K562 (cell line): ENCODE measurements at regions not wholly inside any gene's neighbourhood (a gene's known extent, or its start where the extent isn't known, plus 50 kb on each side); places are given as distances from the start of the nearest gene placed in this dataset.
A peak's percentile ranks its signal among the peaks of the same experiment; 100 is the strongest.

Experiments
- ATAC-seq: fragments of 200-7000 bp; cut with Tn5 transposase; 3 replicates; pipeline ENCODE4 v1.9.1; 2020; ENCODE audit warnings: moderate library complexity
- BruUV-seq: library from RNA; stranded (reverse); fragments of 400-500 nt; replicated peaks from 2 replicates; lab custom pipeline; 2021; lab: Mats Ljungman, UMichigan
- CTCF ChIA-PET: fragments of 300-600 bp; formaldehyde crosslinking; extraction: SDS; loops from one replicate; lab custom pipeline; 2021; ENCODE audit warnings: low intra/inter-chr PET ratio; lab: Yijun Ruan, JAX
- POLR2A ChIA-PET: fragments of 300-600, 350-650 bp; sonication (Branson Sonifier 250); formaldehyde crosslinking; extraction: SDS; loops from one replicate; lab custom pipeline; 2021; ENCODE audit warnings: antibody characterized with exemption, inconsistent platforms; lab: Yijun Ruan, JAX
- DNase-seq, 4 experiments: peaks; one replicate each; pipeline versions ENCODE4 v3.0.0 to v3.0.0-alpha.2; 2011 to 2018; ENCODE audit warnings: low spot score in 3 of 4, mixed read lengths in 3 of 4; ENCODE audit errors: extremely low read depth in 1 of 4
- FAIRE-seq: peaks from 2 replicates; lab custom pipeline; 2011; peaks lifted over from hg19 to GRCh38; lab: Jason Lieb, UNC
- H2AFZ ChIP-seq: 2 replicates; pipeline ENCODE4 v1.6.0; 2011; ENCODE audit warnings: low read depth, low read length, control low read depth, inconsistent platforms
- H3K27ac ChIP-seq: fragments of 200-600 bp; 3 replicates; pipeline ENCODE4 v1.8.0; 2011; ENCODE audit warnings: low read depth, mild to moderate bottlenecking, control low read depth, inconsistent platforms, low read length, moderate library complexity, mixed read lengths; ENCODE audit errors: extremely low read depth
- H3K27me3 ChIP-seq, 2 experiments: fragments of 300-600 bp in 1 of 2; 2 replicates in 1 of 2; 3 replicates in 1 of 2; pipeline versions ENCODE4 v1.6.0 to v1.8.0; 2011; ENCODE audit warnings: inconsistent platforms in 2 of 2, low read length in 2 of 2, mild to moderate bottlenecking in 1 of 2, mixed read lengths in 1 of 2, moderate library complexity in 1 of 2; ENCODE audit not compliant: control insufficient read depth in 2 of 2, insufficient read depth in 2 of 2
- H3K36me3 ChIP-seq: fragments of 300-600 bp; 3 replicates; pipeline ENCODE4 v1.8.0; 2011; ENCODE audit warnings: mild to moderate bottlenecking, low read length, inconsistent platforms; ENCODE audit not compliant: control insufficient read depth, insufficient read depth
- H3K4me1 ChIP-seq, 2 experiments: fragments of 200-600 bp in 1 of 2; replicated peaks in 1 of 2; 2 replicates in 1 of 2; 3 replicates in 1 of 2; pipeline versions ENCODE4 v1.5.1 to v1.8.0; 2011; ENCODE audit warnings: inconsistent platforms in 2 of 2, low read length in 2 of 2, mild to moderate bottlenecking in 1 of 2, mixed read lengths in 1 of 2, moderate library complexity in 1 of 2; ENCODE audit not compliant: control insufficient read depth in 2 of 2, insufficient read depth in 2 of 2
- H3K4me2 ChIP-seq: 2 replicates; pipeline ENCODE4 v1.6.1; 2011; ENCODE audit warnings: low read length, control low read depth, inconsistent platforms, mixed read lengths; ENCODE audit not compliant: insufficient read depth
- H3K4me3 ChIP-seq: fragments of 200-600 bp; sonication (generic), shearing (Covaris generic); 2 replicates; pipeline ENCODE4 v1.5.1; 2016; ENCODE audit warnings: control low read depth, inconsistent platforms
- H3K79me2 ChIP-seq: fragments of 200-600 bp; 3 replicates; pipeline ENCODE4 v1.8.0; 2011; ENCODE audit warnings: low read length, inconsistent platforms; ENCODE audit not compliant: control insufficient read depth, insufficient read depth
- H3K9ac ChIP-seq, 2 experiments: 2 replicates each; pipeline versions ENCODE4 v1.6.0 to v1.6.1; 2011; ENCODE audit warnings: low read depth in 2 of 2, low read length in 2 of 2, control low read depth in 1 of 2, inconsistent platforms in 1 of 2, mild to moderate bottlenecking in 1 of 2, mixed read lengths in 1 of 2; ENCODE audit not compliant: insufficient read depth in 1 of 2
- H3K9me1 ChIP-seq: one replicate; pipeline ENCODE4 v1.6.0; 2011; ENCODE audit warnings: inconsistent platforms, mild to moderate bottlenecking, low read length, moderate library complexity; ENCODE audit not compliant: control insufficient read depth, insufficient read depth
- H3K9me3 ChIP-seq: replicated peaks from 2 replicates; pipeline ENCODE4 v1.5.1; 2011; ENCODE audit warnings: low read depth, low read length, inconsistent platforms; ENCODE audit not compliant: control insufficient read depth, insufficient read depth
- H4K20me1 ChIP-seq: replicated peaks from 2 replicates; pipeline ENCODE4 v1.6.1; 2011; ENCODE audit warnings: low read length, inconsistent platforms, mixed read lengths; ENCODE audit not compliant: control insufficient read depth, insufficient read depth
- ZNF121 ChIP-seq: sonication (generic); formaldehyde crosslinking; conservative IDR thresholded peaks from 2 replicates; pipeline ENCODE4 v1.8.0; 2022; ENCODE audit warnings: missing genetic modification reagents
- WGBS: fragments of 100-300 bp; shearing (Covaris generic); methylation state at CpG from one replicate; pipeline ENCODE4 v1.1.6; 2016; ENCODE audit warnings: low coverage, mixed read lengths; ENCODE audit not compliant: insufficient coverage; ENCODE audit errors: missing lambda C conversion rate; 5-methylcytosine and 5-hydroxymethylcytosine counted together
- in situ Hi-C: fragments of 300-500 bp; cut with MboI; formaldehyde crosslinking; loops from 4 replicates; pipeline ENCODE4 v1.15.0; 2018; ENCODE audit warnings: inconsistent platforms, mixed read lengths
- intact Hi-C: fragments of 100-400 bp; cut with micrococcal nuclease; formaldehyde crosslinking; loops from 2 replicates; pipeline ENCODE4 v1.14.2; 2022
- TF ChIP-seq, protein P1 (sequence below), 2 experiments: fragments of 450-650 bp in 1 of 2; IDR thresholded peaks; 2 replicates each; pipeline ENCODE4 v1.6.1; 2011 to 2017; ENCODE audit warnings: low read depth in 2 of 2, antibody characterized with exemption in 1 of 2, borderline replicate concordance in 1 of 2, low read length in 1 of 2, mild to moderate bottlenecking in 1 of 2, mixed read lengths in 1 of 2; ENCODE audit not compliant: control insufficient read depth in 1 of 2
- TF ChIP-seq, protein P2 (sequence below): fragments of 450-650 bp; formaldehyde crosslinking; IDR thresholded peaks from 2 replicates; pipeline ENCODE4 v1.4.0; 2020; ENCODE audit warnings: mild to moderate bottlenecking, mixed read lengths

DNA sequence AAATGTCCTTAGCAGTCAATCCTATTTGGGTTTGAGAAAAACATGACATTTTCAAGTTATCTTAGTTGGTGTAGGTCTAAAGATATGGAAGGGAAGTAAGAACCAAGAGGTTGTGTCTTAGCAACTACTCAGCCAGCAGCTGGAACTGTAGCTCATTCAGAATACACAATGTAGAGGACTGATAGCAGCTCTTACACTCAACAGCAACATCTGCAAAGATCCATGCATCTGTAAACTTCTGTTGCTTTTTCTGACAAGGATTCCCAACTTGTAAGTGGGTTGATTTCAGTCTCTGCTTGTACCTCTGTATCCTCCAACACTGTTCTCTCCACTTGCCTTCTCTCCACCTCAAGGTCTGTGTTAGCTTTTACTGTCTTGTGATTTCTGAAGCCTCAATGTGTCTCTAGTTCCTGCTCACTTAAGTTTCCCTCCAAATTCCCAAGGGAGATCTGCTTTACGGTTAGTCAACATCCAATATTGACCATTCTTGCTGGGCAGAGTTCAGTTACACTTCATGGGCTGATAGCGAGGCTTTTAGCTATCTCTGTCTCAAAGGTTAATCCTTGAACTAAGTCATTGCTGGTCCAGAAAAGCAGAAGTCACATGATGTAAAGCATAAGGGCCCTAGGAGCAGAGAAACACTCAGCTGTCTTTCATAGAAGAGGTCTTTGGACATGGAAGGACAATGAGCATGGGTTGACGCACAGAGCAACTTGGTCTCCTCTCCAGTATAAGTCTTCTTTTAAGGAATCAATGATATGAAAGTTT is 71.6 kb upstream of the LGSN start:
- no TSS peak for BruUV-seq
- Histone ChIP-seq H2AFZ (no peak overlapping the region), H3K36me3 (no peaks in the 10 kb centered on the region), H3K27ac (no peak overlapping the region), H3K27me3 (no peaks in the 10 kb centered on the region), H3K9me3 (no peaks in the 10 kb centered on the region), H3K9me1 (no peaks in the 10 kb centered on the region), H3K4me3 (no peak overlapping the region), H3K79me2 (no peaks in the 10 kb centered on the region), H4K20me1 (no peaks in the 10 kb centered on the region), H3K4me2 (no peak overlapping the region), H3K4me1 (no peaks in the 10 kb centered on the region), H3K9ac (no peak overlapping the region)
- ATAC-seq (no peak), DNase-seq (no peak), FAIRE-seq (no peak)
- intact Hi-C loops (no loop called here), in situ Hi-C loops (no loop called here)
- 3% methylated on average over 3 of the region's 3 CpGs for WGBS
- POLR2A ChIA-PET: interaction anchor here (0.8 kb wide), 1 partner anchor 15 kb away, joined by 3 read pairs; no protein-coding TSS in a partner anchor
- CTCF ChIA-PET: no interaction called here
- TF ChIP-seq, protein P1, sequence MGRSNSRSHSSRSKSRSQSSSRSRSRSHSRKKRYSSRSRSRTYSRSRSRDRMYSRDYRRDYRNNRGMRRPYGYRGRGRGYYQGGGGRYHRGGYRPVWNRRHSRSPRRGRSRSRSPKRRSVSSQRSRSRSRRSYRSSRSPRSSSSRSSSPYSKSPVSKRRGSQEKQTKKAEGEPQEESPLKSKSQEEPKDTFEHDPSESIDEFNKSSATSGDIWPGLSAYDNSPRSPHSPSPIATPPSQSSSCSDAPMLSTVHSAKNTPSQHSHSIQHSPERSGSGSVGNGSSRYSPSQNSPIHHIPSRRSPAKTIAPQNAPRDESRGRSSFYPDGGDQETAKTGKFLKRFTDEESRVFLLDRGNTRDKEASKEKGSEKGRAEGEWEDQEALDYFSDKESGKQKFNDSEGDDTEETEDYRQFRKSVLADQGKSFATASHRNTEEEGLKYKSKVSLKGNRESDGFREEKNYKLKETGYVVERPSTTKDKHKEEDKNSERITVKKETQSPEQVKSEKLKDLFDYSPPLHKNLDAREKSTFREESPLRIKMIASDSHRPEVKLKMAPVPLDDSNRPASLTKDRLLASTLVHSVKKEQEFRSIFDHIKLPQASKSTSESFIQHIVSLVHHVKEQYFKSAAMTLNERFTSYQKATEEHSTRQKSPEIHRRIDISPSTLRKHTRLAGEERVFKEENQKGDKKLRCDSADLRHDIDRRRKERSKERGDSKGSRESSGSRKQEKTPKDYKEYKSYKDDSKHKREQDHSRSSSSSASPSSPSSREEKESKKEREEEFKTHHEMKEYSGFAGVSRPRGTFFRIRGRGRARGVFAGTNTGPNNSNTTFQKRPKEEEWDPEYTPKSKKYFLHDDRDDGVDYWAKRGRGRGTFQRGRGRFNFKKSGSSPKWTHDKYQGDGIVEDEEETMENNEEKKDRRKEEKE (IDR thresholded peaks at IDR 0.05; ENCODE audit: borderline replicate concordance in 1 of 2, control insufficient read depth in 1 of 2, low read depth in 2 of 2, low read length in 1 of 2): no peak
- TF ChIP-seq, protein P2, sequence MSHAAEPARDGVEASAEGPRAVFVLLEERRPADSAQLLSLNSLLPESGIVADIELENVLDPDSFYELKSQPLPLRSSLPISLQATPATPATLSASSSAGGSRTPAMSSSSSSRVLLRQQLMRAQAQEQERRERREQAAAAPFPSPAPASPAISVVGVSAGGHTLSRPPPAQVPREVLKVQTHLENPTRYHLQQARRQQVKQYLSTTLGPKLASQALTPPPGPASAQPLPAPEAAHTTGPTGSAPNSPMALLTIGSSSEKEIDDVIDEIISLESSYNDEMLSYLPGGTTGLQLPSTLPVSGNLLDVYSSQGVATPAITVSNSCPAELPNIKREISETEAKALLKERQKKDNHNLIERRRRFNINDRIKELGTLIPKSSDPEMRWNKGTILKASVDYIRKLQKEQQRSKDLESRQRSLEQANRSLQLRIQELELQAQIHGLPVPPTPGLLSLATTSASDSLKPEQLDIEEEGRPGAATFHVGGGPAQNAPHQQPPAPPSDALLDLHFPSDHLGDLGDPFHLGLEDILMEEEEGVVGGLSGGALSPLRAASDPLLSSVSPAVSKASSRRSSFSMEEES (CRISPR knock-in tag): peak; percentile 43
- TF ChIP-seq ZNF121: no peak
